ENCODE measurements at regions not wholly inside any gene's neighbourhood (a gene's known extent, or its start where the extent isn't known, plus 50 kb on each side); places are given as distances from the start of the nearest gene placed in this dataset.

- no peak for DNase-seq
These were observed 67.8 kb downstream of the CASP12 start for GRCh38 chr11:104830508-104830907.

GRCh38 chr11:104830080-104830479, 68.2 kb downstream of the CASP12 start:
- DNase-seq = no peak

GRCh38 chr11:104826772-104827171, 71.5 kb downstream of the CASP12 start:
- no peak for DNase-seq

- DNase-seq = no peak
These were observed 74.6 kb downstream of the CASP12 start for GRCh38 chr11:104823657-104824056.

GRCh38 chr11:104820431-104820830, 77.8 kb downstream of the CASP12 start:
- DNase-seq = no peak

- no peak for DNase-seq
These were observed 78.7 kb downstream of the CASP12 start for GRCh38 chr11:104819603-104820002.

- no peak for DNase-seq
These were observed 79.2 kb downstream of the CASP12 start for GRCh38 chr11:104819107-104819506.

- DNase-seq = no peak
These were observed 80.3 kb downstream of the CASP12 start for GRCh38 chr11:104817973-104818372.

- no peak for DNase-seq
These were observed 84.7 kb downstream of the CASP12 start for GRCh38 chr11:104813532-104813931.

- no peak for DNase-seq
These were observed 86.0 kb downstream of the CASP12 start for GRCh38 chr11:104812103-104812788.

- DNase-seq = no peak
These were observed 94.5 kb downstream of the CASP12 start for GRCh38 chr11:104803776-104804175.

GRCh38 chr11:104799251-104799650, 99.0 kb downstream of the CASP12 start:
- no peak for DNase-seq

GRCh38 chr11:104798789-104799188, 99.5 kb downstream of the CASP12 start:
- DNase-seq = no peak

- no peak for DNase-seq
These were observed 102.0 kb downstream of the CASP12 start for GRCh38 chr11:104796301-104796700.

GRCh38 chr11:104795501-104796213, 102.6 kb downstream of the CASP12 start:
- DNase-seq = no peak

- no peak for DNase-seq
These were observed 105.4 kb downstream of the CASP12 start for GRCh38 chr11:104792861-104793260.

- DNase-seq = no peak
These were observed 106.4 kb downstream of the CASP12 start for GRCh38 chr11:104791896-104792295.

GRCh38 chr11:104784684-104785460, 113.4 kb downstream of the CASP12 start:
- no peak for DNase-seq

- no peak for DNase-seq
These were observed 115.0 kb downstream of the CASP12 start for GRCh38 chr11:104783241-104783640.

- DNase-seq = no peak
These were observed 115.9 kb downstream of the CASP12 start for GRCh38 chr11:104782377-104782754.

GRCh38 chr11:104781719-104782376, 116.4 kb downstream of the CASP12 start:
- no peak for DNase-seq

GRCh38 chr11:104781037-104781436, 117.2 kb downstream of the CASP12 start:
- DNase-seq = no peak

- no peak for DNase-seq
These were observed 121.6 kb downstream of the CASP12 start for GRCh38 chr11:104776501-104777170.
